ENCODE measurements at regions not wholly inside any gene's neighbourhood (a gene's known extent, or its start where the extent isn't known, plus 50 kb on each side); places are given as distances from the start of the nearest gene placed in this dataset.

DNA sequence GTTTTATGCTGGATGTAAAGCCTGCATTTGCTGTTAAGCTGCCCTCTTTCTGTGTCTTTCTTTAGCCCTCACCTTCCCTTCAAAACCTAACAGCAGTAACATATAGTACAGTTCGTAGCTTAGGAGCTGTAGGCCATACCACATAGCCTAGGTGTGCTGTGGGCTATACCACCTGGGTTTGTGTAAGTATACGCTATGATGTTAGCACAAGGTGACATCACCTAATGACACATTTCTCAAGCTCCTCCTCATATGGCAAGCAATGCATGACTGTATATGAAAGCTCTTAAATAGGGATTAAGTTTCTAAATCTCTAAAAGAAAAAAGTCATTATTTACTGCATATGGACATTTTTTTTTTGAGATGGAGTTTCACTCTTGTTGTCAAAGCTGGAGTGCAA lies 57.8 kb upstream of the TMEM97 start:
- TF ChIP-seq EZH2phosphoT487 (IDR thresholded peaks at IDR 0.05): no peak
- TF ChIP-seq, protein P1, sequence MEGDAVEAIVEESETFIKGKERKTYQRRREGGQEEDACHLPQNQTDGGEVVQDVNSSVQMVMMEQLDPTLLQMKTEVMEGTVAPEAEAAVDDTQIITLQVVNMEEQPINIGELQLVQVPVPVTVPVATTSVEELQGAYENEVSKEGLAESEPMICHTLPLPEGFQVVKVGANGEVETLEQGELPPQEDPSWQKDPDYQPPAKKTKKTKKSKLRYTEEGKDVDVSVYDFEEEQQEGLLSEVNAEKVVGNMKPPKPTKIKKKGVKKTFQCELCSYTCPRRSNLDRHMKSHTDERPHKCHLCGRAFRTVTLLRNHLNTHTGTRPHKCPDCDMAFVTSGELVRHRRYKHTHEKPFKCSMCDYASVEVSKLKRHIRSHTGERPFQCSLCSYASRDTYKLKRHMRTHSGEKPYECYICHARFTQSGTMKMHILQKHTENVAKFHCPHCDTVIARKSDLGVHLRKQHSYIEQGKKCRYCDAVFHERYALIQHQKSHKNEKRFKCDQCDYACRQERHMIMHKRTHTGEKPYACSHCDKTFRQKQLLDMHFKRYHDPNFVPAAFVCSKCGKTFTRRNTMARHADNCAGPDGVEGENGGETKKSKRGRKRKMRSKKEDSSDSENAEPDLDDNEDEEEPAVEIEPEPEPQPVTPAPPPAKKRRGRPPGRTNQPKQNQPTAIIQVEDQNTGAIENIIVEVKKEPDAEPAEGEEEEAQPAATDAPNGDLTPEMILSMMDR (IDR thresholded peaks at IDR 0.05): no peak

Measured in neural progenitor cell (in vitro differentiated cells).